ENCODE measurements at regions not wholly inside any gene's neighbourhood (a gene's known extent, or its start where the extent isn't known, plus 50 kb on each side); places are given as distances from the start of the nearest gene placed in this dataset.

- no peak for TF ChIP-seq CHD7 (IDR thresholded peaks at IDR 0.05; ENCODE audit: insufficient replicate concordance, low read length)
- TF ChIP-seq CBX8 (IDR thresholded peaks at IDR 0.05; ENCODE audit: borderline replicate concordance, low read depth, low read length), result no peak
- no peak for TF ChIP-seq JUND (IDR thresholded peaks at IDR 0.05; ENCODE audit: low read length)
- TF ChIP-seq RNF2 (IDR thresholded peaks at IDR 0.05; ENCODE audit: borderline replicate concordance, low read depth, low read length, missing control alignments, poor library complexity, severe bottlenecking), result no peak
- no peak for TF ChIP-seq CEBPB (IDR thresholded peaks at IDR 0.05; ENCODE audit: low read depth, low read length)
- TF ChIP-seq SIN3A (conservative IDR thresholded peaks at IDR 0.05 in 1 of 2, IDR thresholded peaks at IDR 0.05 in 1 of 2; ENCODE audit: low read depth in 1 of 2, low read length in 2 of 2), result no peak
- no peak for TF ChIP-seq CTCF (IDR thresholded peaks at IDR 0.05; ENCODE audit: control extremely low read depth in 1 of 3, insufficient read depth in 1 of 3, low read depth in 1 of 3, low read length in 3 of 3)
- TF ChIP-seq SP4 (IDR thresholded peaks at IDR 0.05; ENCODE audit: low read length), result no peak
- no peak for TF ChIP-seq SIX5 (IDR thresholded peaks at IDR 0.05; ENCODE audit: low read depth, low read length)
These were observed 157.4 kb upstream of the PUM3 start (continued) for GRCh38 chr9:3001311-3001710.
